H4 (cell line): ENCODE measurements at regions not wholly inside any gene's neighbourhood (a gene's known extent, or its start where the extent isn't known, plus 50 kb on each side); places are given as distances from the start of the nearest gene placed in this dataset.
A peak's percentile ranks its signal among the peaks of the same experiment; 100 is the strongest.
"Not testable (repeated sequence)": the region's sequence is repeated elsewhere in the genome, so short reads cannot be mapped to it uniquely, and the experiment has no call there.

Experiments used
- DNase-seq: peaks from one replicate; pipeline ENCODE4 v3.0.0-alpha.2; 2015; ENCODE audit warnings: low spot score

DNA sequence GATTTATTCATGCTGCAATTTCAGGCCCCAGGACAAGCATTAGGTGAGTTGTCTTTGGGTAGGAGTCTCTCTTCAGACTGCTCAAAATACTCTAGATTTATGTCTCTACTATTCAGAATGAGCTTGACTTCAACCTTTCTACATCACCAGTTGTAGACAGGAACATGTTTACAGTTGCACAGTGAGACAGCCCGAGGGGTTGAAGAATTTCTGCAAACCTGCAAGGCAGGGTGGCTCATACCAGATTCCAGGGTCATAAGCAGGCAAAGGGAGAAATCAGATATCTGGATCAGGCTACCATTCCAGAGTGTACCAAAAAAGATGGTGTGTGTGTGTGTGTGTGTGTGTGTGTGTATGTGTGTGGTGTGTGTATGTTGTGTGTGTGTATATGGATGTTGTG lies 112.4 kb downstream of the SPP2 start:
- no peak for DNase-seq

DNA sequence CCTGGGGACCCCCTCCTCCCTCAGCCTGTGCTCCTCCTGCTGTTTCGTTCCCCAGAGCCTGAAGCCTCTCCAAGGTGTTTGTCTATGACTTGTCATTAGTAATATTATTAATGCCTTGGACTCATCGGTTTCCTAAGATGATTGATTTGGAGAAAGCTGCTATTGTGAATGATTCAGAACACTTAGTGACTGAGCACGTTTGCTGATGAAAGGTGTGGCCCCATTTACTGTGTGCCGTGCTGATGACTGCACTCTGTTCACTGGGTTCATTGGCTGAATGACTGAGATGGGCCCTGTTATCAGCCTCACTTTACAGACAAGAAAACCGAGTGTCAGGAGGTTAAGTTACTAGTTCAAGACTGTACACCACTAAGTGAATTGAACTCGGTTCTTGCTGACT lies 111.4 kb downstream of the SPP2 start:
- no peak for DNase-seq

GRCh38 chr2:234158812-234159211 lies 108.3 kb downstream of the SPP2 start:
- DNase-seq = peak; percentile 66

- no peak for DNase-seq
Measured at GRCh38 chr2:234157817-234158588, 107.5 kb downstream of the SPP2 start.

DNA sequence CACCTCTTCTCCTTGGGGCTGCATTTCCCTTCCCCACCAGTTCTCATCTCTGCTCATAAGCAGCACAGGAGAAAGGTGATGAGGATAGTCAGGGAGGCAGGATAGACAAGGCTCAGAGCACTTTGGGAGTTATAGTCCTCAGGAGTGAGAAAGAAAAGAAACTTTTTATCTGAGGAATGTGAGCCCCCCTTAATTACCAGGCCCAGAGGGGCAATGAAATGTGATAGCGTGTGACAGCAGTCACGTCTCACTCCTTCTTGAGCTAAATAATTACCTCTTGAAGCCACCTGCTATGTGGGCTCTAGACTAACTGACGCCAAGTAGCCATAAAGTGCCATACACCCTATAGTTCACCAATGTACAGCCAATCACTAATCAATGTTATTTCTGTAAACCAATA lies 105.8 kb downstream of the SPP2 start:
- DNase-seq = no peak

GRCh38 chr2:234152835-234153234 lies 102.3 kb downstream of the SPP2 start:
- DNase-seq = not testable (repeated sequence)

- no peak for DNase-seq
Measured at GRCh38 chr2:234147335-234147861, 96.9 kb downstream of the SPP2 start.

DNA sequence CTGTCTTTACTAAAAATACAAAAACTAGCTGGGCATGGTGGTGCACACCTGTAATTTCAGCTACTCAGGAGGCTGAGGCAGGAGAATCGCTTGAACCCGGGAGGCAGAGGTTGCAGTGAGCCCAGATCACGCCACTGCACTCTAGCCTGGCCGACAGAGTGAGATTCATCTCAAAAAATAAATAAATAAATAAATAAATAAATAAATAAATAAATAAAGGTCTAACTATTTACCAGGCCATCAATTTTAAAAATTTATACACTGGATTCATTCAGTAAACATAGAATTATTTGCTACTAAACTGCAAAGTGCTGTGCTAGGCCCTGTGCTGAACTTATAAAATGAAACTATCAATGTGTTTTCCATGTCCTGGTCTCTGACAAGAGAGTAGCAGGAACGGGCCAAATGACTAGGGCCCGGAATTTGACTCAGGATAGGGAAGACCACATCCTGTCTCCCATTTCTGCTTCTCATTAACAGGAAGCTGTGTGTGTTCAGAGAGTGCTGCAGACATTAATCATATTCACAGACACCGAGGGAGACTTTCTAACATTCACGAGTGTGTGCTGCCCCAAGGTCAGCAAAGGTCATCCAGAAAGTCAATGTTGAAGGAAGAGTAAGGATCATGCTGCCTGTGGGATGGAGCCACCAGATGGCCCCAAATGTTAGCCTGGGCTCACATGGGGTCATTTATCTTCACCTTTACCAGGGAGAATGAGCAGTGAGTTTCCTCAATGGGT lies 95.8 kb downstream of the SPP2 start:
- peak; percentile 81 for DNase-seq

DNA sequence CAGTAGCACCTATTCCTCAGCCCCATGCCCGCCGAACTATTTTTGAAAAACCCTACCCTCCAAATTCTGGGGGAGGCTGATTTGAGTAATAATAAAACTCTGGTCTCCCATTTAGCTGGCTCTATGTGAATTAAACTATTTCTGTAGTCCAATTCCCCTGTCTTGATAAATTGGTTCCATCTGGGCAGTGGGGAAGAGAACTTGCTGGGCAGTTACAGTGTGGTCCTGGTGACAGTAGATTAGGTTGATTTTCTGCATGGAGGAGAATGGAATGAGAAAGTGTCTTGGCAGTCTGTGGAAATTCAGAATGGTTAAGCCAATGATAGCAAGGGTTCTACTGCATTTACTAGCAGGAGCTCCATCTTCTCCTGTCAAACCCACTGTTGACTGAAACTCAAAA lies 95.0 kb downstream of the SPP2 start:
- DNase-seq = no peak

DNA sequence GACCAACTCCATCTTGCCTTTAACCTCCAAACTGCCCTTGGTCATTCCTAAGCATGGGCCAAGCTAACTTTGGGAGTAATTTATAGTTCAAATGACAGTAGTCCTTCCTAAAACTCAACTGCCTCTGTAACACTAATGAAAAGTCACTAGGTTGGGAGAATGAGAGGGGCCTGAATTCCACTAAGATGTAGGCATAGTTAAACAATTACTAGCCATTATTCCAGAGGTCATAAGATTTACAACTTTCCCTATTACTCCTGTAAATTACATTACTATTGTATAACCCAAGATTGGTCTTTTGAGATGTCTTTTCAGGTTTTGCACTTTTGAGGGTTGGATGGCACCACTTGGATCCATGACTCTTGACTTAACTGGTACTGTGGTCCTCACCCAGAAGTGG lies 94.6 kb downstream of the SPP2 start:
- DNase-seq = no peak

GRCh38 chr2:234143896-234144295 lies 93.4 kb downstream of the SPP2 start:
- no peak for DNase-seq

GRCh38 chr2:234142530-234142929 lies 92.0 kb downstream of the SPP2 start:
- DNase-seq = no peak

DNA sequence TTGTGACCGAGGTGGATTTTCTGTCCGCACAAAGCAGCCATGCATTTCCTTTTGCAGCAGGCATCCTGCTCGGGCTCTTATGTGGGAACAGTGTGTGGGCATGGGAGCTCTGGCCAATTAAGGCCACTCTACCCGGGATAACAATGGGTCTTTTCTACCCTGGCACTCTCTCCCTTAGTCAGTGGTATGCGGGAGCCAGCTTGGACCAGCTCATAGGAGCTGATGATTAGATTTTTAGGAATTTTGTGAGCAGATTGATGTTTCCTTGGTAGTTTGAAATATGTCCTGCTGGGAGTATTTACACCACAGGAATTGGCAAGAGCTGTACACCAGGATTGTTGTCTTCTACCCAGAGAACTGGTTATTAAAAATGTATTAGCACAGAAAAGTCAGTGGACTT lies 89.3 kb downstream of the SPP2 start:
- DNase-seq = no peak

DNA sequence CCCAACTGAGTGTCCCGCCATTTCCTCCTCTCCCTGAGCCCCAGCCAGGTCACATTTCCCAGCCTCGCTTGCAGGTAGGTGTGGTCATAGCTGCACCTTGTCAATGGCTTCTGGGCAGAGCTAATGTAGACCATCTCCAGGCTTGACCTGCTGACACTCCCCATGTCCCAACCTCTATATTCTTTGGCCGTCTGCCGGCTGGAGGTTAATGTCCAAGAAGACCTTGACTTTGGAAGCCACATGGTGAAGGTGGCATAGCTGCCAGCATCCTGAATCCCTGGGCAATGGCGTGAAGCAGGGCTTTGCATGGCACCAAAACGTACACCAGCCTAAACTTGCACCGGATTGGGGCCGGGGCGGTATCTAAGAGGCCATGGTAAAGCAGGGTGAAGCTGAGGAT lies 88.3 kb downstream of the SPP2 start:
- DNase-seq = no peak

GRCh38 chr2:234137400-234138014 lies 87.0 kb downstream of the SPP2 start:
- peak; percentile 19 for DNase-seq

DNA sequence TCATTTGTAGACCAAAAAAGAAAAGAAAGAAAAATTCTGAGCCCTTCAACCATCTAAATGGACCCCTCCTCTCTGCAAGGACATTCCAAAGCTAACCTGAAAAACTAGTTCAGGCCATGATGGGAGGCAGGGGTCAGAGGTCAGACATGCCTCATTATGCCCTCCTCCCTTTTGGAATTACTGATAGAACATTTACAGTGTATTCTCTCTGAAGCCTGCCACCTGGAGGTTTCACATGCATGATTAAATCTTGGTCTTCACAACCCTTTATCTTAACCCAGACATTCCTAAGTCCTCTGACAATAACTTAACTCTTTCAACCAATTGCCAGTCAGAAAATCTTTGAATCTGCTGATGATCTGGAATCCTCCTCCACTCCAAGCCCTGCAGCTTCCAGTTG lies 86.0 kb downstream of the SPP2 start:
- DNase-seq = no peak

DNA sequence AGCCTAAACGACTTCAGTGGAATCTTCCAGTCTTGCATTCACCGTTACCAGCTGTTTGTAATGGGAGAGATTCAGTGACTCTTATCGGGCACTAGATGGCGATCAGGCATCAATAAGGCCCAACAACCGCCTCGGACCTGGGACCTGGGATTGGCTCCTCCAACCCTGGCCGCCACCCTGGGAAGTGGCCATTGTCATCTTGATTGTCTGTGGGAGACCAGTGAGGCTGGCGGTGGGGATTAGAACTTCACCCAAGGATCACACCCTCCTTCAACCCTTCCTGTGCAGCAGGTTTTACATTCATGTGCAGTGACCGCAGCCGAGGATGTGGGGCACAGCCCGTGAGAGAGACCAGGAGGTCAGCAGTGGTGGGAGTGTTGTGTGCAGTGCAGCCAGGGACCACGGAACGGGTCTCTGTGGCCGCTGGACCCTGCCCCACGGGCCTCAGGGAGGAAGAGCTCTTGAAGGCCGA lies 85.3 kb downstream of the SPP2 start:
- peak; percentile 85 for DNase-seq

GRCh38 chr2:234134496-234134895 lies 84.0 kb downstream of the SPP2 start:
- no peak for DNase-seq

GRCh38 chr2:234133004-234133403 lies 82.5 kb downstream of the SPP2 start:
- peak; percentile 40 for DNase-seq

DNA sequence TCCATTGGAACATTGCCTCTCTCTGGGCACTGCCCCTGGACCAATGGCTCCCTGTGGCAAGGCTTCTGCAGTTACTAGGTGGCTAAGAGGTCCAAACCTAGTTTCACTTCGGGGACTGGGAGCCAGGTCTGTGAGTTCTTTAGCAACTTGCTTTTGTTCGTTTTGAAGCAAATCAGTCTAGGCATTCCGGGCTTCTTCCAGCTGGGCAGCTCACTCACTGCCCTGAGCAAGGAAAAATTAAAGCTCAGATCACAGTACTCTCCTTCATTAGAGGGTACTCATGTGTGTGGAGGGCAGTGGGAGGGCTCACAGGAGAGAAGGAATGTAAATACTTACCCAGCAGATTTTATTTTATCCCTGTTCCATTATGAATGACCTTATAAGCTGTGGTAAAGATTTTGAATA lies 80.3 kb downstream of the SPP2 start:
- no peak for DNase-seq

- DNase-seq = no peak
Measured at GRCh38 chr2:234128606-234129005, 78.1 kb downstream of the SPP2 start.
